ENCODE measurements at regions not wholly inside any gene's neighbourhood (a gene's known extent, or its start where the extent isn't known, plus 50 kb on each side); places are given as distances from the start of the nearest gene placed in this dataset.

GRCh38 chr12:75722714-75723200 is 211.3 kb upstream of the KRR1 start (continued):
- TF ChIP-seq EP300 (IDR thresholded peaks at IDR 0.05): no peak

GRCh38 chr12:75721796-75722195 is 210.4 kb upstream of the KRR1 start:
- H3K4me1 ChIP-seq: peaks cover 50% of the 10 kb centered on the region
- 67% methylated on average over 2 of the region's 2 CpGs for WGBS (ENCODE audit: missing lambda C conversion rate)
- CTCF ChIA-PET: no interaction called here
- H3K9me3 ChIP-seq: no peaks in the 10 kb centered on the region
- POLR2A ChIA-PET: interaction anchor here (1.4 kb wide), 1 partner anchor 310 kb away, joined by 4 read pairs; the partner anchor contains the start of gene PHLDA1
- no peak for TF ChIP-seq TP53 (CRISPR knock-in tag; IDR thresholded peaks at IDR 0.05)
- TF ChIP-seq PHF8 (IDR thresholded peaks at IDR 0.05; ENCODE audit: borderline replicate concordance, low read depth): no peak
- no peak for TF ChIP-seq HOXB5 (CRISPR knock-in tag; IDR thresholded peaks at IDR 0.05)
- no peak for TF ChIP-seq REST (IDR thresholded peaks at IDR 0.05)
- TF ChIP-seq KDM5A (IDR thresholded peaks at IDR 0.05): no peak
- TF ChIP-seq CTCF (IDR thresholded peaks at IDR 0.05): no peak
- TF ChIP-seq CHD4 (IDR thresholded peaks at IDR 0.05; ENCODE audit: borderline replicate concordance): no peak
- no peak for TF ChIP-seq HOXA7 (CRISPR knock-in tag; IDR thresholded peaks at IDR 0.05)
- TF ChIP-seq JUNB (IDR thresholded peaks at IDR 0.05): no peak
- no peak for TF ChIP-seq CBX2 (IDR thresholded peaks at IDR 0.05; ENCODE audit: borderline replicate concordance, low read depth)
- no peak for TF ChIP-seq RAD21 (conservative IDR thresholded peaks at IDR 0.05 in 1 of 2, IDR thresholded peaks at IDR 0.05 in 1 of 2)
- no peak overlapping the region for H3K4me3 ChIP-seq
- H3K27ac ChIP-seq: peak overlapping the region; percentile 84 to 86
- FAIRE-seq (no peak), ATAC-seq (no peak), DNase-seq (ENCODE audit: low read depth in 1 of 2, low spot score in 1 of 2) (no peak)
- H3K4me2 ChIP-seq: peak overlapping the region; percentile 52

GRCh38 chr12:75720812-75721641 is 209.6 kb upstream of the KRR1 start:
- FAIRE-seq (no peak), ATAC-seq (peak in 1 of 2 experiments; percentile 16; a peak in 3 of 6 replicates), DNase-seq (ENCODE audit: low read depth in 1 of 2, low spot score in 1 of 2) (no peak)
- no peaks in the 10 kb centered on the region for H3K9me3 ChIP-seq
- peak overlapping the region; percentile 84 to 86 for H3K27ac ChIP-seq
- POLR2A ChIA-PET: interaction anchor here (0.7 to 1.4 kb wide), 2 partner anchors 304 to 311 kb away, joined by 3 to 4 read pairs; partner anchors contain the start of gene PHLDA1
- CTCF ChIA-PET: interaction anchor here (1.1 to 1.2 kb wide), 2 partner anchors 9 to 12 kb away, joined by 3 read pairs; no protein-coding TSS in a partner anchor
- WGBS (ENCODE audit: missing lambda C conversion rate): 50% methylated on average over 6 of the region's 6 CpGs
- H3K4me3 ChIP-seq: no peak overlapping the region
- peaks cover 53% of the 10 kb centered on the region for H3K4me1 ChIP-seq
- H3K4me2 ChIP-seq: peak overlapping the region; percentile 52
- TF ChIP-seq ATOH8 (CRISPR knock-in tag; IDR thresholded peaks at IDR 0.05; ENCODE audit: low read depth): no peak
- TF ChIP-seq ELK1 (IDR thresholded peaks at IDR 0.05; ENCODE audit: low read depth, low read length): no peak
- TF ChIP-seq MYC (IDR thresholded peaks at IDR 0.05; ENCODE audit: borderline replicate concordance, low read length): no peak
- no peak for TF ChIP-seq ZFP36 (IDR thresholded peaks at IDR 0.05; ENCODE audit: borderline replicate concordance, partially characterized antibody)
- no peak for TF ChIP-seq HOXB13 (CRISPR knock-in tag; IDR thresholded peaks at IDR 0.05; ENCODE audit: low read depth)
- no peak for TF ChIP-seq CHD2 (IDR thresholded peaks at IDR 0.05; ENCODE audit: low read length, partially characterized antibody)
- no peak for TF ChIP-seq EHMT2 (IDR thresholded peaks at IDR 0.05; ENCODE audit: low read depth)
- TF ChIP-seq KDM5A (IDR thresholded peaks at IDR 0.05): no peak
- no peak for TF ChIP-seq FOSB (CRISPR knock-in tag; IDR thresholded peaks at IDR 0.05)
- no peak for TF ChIP-seq CTCF (IDR thresholded peaks at IDR 0.05)
- no peak for TF ChIP-seq GATA3 (IDR thresholded peaks at IDR 0.05; ENCODE audit: borderline replicate concordance)
- TF ChIP-seq MAX (IDR thresholded peaks at IDR 0.05): no peak
